ENCODE measurements at regions not wholly inside any gene's neighbourhood (a gene's known extent, or its start where the extent isn't known, plus 50 kb on each side); places are given as distances from the start of the nearest gene placed in this dataset.

DNA sequence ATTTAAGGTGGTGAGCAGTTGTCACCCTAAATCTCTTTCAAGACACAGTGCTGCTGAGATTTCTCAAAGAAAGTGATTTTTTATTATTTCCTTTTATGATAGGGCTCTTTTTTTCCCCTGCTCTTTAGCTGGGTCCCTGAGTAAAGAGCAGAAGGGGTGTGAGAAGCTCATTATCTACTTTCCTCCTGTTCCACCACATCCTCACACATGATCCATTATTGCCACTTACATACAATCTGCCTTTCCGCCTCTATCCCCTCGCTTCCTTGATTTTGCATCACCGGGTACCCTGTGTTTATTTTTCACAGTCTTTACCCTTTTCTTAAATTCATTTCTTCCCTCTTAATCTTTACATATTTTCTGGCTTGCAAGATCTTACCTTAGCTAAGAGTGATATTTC lies 93.9 kb upstream of the CCDC85A start:
- in situ Hi-C loops (cut with MboI; ENCODE audit: low sequenced_read_pairs) = no loop called here

DNA sequence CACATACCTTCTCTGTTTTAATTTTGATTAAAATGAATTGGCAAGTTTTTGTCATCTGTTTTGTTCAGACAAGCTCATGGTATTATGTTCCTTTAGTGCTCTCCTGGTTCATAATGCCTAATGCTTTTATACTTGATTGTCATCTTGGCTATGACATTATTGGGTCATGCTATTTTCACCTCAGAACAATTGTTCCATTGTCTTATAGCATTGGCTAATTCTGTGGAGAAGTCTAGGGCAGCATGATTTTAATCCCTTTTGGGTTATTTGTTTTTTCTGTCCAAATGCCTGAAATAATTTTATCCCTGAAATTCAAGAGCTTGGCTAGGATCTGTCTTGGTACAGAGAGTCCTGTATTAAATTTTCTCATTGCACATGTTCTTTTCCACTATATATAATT lies 83.8 kb upstream of the CCDC85A start:
- in situ Hi-C loops (cut with MboI; ENCODE audit: low sequenced_read_pairs) = no loop called here

DNA sequence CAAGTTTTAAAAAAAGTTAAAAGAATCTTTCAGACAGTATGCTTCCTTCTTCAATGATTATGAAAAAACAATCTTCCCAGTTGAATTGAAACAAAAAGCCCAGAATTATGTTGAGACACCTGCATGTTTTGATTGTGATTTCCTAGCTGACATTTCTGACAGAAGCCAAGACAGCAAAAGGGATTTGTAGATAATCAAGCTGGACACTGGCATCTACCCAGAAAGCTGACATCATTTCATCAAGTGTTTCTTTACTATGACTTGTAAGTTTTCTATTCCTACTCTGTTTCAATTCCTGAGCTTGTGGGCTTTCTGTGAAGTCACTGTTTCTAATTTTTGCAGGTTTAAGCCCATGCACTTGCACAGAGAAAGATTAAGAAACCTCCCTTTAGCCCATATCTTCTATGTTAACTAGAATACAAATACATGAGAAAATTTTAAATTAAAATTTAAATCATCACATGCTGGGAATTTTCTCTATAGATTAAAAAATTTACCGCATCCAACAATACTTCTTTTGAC lies 82.9 kb upstream of the CCDC85A start:
- in situ Hi-C loops (cut with MboI; ENCODE audit: low sequenced_read_pairs) = no loop called here

DNA sequence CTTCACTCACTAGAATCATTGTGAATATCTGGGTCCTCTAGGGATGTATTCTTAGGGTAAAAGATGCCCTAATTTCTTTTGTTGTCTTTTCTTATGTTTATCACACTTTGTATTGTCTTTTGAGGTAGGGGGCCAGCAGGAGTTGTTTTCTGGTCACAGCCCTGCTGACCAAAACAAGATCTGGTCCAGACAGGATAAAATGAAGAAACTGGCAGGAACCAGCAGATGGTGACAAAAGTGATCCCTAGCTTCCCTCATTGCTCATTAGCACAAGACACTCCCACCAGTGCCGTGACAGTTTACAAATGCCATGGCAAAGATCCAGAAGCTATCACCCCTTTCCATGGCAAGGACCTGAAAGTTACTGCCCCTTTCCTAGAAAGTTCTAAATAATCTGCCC lies 81.7 kb upstream of the CCDC85A start:
- in situ Hi-C loops (cut with MboI; ENCODE audit: low sequenced_read_pairs) = no loop called here

DNA sequence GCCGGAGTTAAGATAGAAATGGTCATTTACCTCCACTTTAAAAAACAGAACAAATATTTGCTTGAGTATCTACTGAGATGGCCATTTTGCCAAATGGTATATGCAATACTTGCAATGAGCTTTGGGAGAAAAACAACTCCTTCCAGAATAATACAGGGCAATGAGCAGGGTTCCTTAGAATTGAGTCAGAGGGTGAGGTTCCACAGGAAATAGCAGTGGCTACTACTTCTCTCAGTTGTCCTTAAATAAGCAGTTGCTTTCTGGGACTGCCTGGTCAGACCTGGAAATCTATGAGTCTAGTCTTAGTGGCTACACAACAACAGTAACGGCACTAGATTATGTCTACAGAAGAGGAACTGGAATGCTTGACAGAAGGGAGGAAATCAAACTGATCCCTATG lies 80.9 kb upstream of the CCDC85A start:
- in situ Hi-C loops (cut with MboI; ENCODE audit: low sequenced_read_pairs) = no loop called here

DNA sequence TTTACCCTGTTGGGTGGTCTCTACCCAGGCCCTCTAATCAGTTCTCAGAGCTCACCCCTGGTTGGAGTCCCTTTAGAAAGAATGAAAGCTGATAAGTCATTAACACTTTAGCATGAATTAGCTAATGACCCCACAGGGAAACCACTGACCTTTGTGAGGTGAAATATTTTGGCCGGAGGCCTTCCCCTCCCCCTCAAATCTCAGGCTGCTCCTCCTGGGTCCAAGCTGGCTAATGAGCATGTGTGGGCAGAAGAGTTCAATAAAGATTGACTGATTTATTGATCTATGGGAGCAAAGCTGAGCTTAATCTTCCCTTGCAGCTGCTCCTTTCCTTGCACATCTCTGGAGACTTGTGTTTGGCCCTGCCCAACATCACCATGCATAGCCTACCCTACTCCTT lies 78.8 kb upstream of the CCDC85A start:
- in situ Hi-C loops (cut with MboI; ENCODE audit: low sequenced_read_pairs) = no loop called here

DNA sequence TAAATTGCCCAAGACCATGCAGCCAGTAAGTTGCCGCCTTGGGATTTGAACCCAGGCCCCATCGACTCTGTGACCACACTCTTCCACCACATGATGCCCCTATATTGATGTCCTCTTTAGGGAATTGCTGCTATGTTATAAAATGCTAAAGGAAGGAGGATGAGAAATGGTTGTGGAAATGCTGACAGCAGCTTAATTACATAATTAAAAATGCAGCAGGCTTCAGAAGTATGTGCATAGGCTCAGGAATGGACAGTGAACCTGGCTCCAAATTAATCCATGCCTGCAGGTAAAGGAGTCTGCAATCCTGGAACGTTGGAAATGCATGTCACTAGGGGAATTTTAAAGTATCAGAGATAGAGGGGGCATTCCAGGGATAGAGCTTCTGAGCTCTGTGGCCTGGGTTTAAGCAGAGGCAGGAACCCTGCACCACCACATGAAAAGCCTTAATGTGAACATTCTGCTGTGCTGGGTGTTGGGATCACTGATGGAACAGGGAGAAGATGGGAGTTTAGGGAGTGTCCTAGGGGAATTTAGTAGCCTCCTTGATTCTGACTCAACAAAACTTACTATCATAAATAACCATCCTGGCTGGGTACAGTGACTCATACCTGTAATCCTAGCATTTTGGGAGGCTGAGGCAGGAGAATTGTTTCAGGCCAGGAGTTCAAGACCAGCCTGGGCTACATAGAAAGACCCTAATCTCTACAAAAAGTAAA lies 76.1 kb upstream of the CCDC85A start:
- in situ Hi-C loops (cut with MboI; ENCODE audit: low sequenced_read_pairs) = no loop called here

DNA sequence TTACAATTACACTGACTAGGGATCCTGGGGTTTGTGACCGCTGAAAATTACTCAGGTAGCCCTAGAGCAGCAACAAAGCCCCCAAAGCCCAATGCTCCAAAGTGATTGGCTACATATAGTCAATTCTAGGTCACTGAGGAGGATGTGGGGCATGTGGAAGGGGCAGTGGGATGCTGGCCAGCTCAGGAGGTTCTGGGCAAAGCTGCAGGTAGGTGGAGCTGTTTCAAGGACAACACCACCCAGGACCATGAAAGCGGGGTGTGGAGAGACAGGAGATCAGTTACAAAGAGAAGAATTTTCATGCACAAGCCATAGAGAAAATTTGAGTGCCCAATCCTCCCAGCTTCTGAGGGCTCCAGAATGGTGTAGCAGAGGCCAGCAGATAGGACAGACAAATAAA lies 75.0 kb upstream of the CCDC85A start:
- in situ Hi-C loops (cut with MboI; ENCODE audit: low sequenced_read_pairs) = no loop called here

DNA sequence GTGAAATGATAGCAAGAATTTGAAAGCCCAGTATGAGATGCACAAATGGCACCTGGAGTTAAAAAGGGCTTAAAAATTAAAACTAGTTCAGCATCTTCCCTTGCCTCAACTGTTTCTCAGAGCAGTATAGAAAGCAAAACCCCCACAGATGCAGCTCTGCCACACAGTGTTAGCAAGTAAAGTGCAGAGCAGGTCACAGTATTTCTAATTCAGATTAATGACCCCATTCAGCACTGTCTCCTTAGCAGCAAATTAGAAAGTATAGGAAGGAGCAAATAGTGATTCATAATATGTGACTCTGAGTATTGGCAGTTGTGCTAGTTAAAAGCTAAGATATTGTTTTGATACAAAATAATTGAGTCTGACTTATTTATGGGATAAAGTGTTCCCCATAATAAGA lies 73.8 kb upstream of the CCDC85A start:
- in situ Hi-C loops (cut with MboI; ENCODE audit: low sequenced_read_pairs) = no loop called here

DNA sequence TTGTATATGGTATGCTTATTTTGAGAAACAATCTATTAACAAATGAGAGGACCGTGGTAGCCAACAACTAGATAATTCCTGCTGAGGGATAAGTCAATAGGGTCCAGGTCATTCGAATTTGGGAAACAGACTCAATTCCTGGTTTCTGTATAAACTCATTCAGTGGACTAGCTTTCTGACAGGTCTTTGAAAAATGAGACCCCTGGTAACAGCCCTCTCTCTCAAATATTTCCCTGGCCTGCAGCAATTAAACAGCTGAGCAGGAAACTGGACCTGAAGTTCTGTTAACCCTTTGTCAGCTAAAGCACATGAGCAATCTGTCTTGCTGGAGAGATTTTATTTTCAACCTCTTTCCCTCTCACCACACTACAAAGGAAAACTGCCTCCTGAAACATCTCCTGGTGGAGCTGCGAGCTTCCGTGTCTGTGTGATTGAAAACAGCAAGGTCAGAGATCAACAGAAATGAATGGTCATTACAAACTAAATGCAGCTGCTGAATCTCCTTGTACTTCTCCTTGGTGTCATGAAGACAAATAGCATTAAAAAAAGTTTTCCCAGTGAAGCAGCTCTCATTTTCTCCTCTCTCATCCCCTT lies 70.3 kb upstream of the CCDC85A start:
- in situ Hi-C loops (cut with MboI; ENCODE audit: low sequenced_read_pairs) = no loop called here

DNA sequence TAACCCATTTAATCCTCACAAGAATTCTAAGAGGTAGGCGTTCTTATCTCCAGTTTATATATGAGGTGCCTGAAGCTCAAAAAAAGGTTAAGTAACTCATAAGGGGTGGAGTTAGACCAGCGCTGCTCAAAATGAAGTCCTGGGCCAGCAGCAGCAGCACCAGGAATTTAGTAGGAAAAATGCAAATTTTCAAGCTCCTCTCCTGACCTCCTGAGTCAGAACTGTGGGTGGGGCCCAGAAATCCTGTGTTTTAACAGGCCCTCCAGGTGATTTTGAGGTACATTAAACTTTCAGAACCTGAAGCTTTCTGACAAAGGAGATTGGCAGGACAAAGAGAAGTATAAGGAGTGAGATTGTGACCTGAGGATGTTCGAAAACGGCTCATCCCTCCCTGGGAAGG lies 66.0 kb upstream of the CCDC85A start:
- in situ Hi-C loops (cut with MboI; ENCODE audit: low sequenced_read_pairs) = no loop called here

DNA sequence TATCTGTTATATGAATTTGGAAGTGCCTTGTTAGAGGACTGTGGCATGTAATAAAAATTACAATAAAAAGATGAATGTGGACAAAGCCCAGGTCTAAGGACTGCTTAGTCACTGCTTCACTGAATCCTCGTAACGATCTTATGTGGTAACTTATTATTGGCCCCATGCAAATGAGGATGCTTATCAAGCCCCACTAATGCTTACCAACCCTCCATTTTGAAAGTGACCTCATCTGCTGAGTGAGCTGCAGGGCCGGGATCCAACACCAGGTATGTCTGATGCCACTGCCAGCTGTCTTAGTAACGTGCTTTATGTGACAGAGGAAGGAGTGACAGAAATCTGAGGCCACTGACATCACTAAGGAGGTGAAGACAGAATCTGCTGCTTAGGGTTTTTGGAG lies 65.3 kb upstream of the CCDC85A start:
- in situ Hi-C loops (cut with MboI; ENCODE audit: low sequenced_read_pairs) = no loop called here

DNA sequence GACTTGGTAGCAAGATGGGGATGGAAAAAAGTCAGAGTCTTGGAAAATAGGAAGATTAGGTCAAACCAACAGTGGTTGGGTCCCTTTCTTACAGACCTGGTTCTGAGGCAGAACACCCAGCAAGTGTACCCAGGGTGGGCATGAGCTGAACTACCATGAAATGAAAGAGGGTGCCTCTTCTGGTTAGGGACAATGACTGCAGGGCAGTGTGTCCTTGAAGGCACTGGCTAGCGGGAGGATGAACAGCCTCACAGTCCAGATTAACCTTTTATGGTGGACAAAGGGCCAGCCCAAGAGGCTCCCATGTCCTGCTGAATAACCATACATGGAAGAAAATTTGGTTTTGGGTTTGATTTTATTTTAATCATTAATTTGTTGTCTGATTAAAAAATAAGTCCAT lies 61.8 kb upstream of the CCDC85A start:
- in situ Hi-C loops (cut with MboI; ENCODE audit: low sequenced_read_pairs) = no loop called here

DNA sequence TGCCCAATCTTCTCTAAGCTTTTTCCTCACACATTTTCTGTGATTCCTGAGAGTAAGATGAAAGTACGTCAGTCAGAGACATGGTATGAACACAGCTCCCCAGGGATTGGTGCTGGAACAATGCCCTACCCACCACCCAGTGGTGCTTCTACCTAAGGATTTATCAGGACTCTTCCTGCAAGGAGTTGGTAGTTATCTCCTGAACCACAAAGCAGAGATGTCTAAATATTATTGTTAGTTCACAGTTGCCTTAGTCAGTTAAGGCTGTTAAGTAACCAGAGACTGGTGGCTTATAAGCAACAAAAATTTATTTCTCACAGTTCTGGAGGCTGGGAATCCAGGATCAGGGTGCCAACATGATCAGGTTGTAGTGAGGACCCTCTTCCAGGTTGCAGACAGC lies 60.3 kb upstream of the CCDC85A start:
- in situ Hi-C loops (cut with MboI; ENCODE audit: low sequenced_read_pairs) = no loop called here

DNA sequence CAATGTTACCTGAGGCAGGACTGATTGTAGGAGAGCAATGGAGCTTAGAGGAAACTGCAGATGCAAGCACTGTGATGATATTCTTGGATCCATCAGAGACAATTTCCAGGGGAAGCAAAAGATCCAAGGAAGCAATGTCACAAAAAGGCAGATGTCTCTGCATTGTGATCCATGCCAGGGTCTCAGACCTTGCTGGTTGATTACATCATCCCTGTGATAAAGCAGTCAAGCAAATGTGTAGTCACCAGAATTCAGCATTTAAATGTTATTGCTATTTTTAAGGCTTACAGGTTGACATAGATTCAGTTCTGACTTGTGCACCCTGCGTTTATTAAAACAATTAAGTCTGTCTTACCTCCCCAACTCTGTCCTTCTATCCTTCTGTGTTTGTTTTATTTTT lies 56.8 kb upstream of the CCDC85A start:
- in situ Hi-C loops (cut with MboI; ENCODE audit: low sequenced_read_pairs) = no loop called here

DNA sequence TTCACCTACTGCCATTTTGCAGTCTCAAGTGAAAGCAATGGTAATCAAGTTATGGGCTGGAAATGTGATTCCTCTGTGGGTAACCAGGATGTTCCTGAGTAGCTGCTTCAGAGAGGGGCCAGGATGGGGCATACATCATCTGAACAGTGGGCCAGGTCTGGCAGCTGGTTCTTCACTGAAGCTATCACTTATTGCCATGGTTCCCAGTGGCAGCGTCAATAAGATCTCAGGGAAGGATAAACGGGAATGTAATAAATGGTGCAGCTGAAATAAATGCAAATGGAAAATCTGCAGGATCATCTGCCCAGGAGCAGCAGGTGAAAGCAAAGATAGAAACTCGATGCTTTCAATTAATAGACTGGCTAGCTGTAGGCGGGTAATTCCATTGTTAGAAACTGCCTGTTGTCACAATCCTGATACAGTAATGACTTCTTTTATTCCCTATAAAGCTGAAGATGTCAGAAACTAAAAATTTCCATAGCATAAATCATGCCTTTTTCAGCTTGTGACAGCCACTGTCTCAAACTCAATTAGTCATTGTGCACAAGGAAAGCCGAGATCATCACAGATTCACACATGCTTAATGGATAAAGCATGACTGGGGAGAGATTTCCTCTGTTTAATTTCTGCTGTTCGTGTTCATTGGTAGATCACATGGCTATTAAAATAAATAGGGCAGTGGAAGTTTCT lies 56.2 kb upstream of the CCDC85A start:
- in situ Hi-C loops (cut with MboI; ENCODE audit: low sequenced_read_pairs) = no loop called here

DNA sequence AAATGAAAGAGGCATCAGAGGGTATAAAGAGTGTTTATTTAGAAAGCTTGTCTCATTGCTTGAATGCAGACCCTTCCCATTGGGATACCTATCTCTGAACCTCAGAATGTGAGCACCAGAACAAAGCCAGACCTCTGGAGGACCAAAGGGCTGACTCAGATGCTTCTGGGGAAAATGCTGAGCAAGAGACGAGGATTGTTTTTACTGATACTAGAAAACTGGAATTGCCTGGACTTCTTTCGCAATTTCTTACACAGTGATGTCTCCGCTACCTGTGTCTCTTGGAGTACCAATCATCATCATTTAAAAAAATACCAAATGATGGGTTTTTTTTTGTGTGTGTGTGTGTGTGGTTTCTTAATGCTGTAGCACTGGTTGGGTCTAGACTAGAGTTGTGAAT lies 55.6 kb upstream of the CCDC85A start:
- in situ Hi-C loops (cut with MboI; ENCODE audit: low sequenced_read_pairs) = no loop called here

DNA sequence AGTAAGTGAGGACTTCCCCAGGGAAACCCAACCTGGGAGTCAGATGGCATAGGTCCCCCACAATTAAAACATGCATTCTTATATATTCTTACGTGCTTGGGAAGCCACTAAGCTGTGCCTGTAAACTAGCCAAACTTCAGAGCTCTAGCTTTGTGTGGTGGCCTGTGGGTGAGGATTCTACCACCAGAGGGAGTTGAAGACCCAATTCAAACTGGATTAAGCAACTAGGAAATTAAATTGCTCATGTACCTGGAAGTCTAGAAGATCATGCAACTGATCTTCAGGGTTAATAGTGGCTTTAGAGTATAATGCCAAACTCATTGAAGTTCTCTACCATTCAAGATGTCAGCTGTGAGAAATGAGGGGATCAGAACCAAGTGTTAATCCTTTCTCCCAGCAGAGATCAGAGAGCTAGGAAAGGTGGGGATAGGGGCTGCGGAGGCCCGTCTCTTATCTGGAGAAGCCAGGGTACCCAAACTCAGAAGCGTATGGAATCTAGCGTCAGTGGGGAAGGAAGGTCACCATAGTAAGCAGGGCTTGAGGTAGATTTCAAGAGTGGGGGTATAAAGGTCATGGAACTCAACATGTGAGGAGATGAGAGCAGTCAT lies 53.2 kb upstream of the CCDC85A start:
- in situ Hi-C loops (cut with MboI; ENCODE audit: low sequenced_read_pairs) = no loop called here

DNA sequence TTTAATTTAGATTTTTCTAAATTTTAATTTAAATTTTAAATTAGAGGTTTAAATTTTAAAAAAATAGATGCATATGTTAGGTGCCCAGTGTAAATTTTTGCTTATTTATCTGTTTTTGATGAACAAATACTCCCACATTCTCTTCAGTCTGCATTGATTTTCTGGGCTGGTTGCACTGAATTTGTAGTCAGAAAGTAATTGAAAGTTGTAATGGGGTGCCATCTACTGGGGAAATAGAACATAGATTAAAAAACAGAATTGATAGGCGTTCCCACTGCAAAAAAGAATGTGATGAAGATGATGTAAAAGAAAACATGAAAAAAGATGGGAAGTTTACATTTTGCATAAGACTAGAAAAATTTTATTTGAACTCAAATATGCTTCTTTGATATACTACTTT lies 51.7 kb upstream of the CCDC85A start:
- in situ Hi-C loops (cut with MboI; ENCODE audit: low sequenced_read_pairs) = no loop called here

DNA sequence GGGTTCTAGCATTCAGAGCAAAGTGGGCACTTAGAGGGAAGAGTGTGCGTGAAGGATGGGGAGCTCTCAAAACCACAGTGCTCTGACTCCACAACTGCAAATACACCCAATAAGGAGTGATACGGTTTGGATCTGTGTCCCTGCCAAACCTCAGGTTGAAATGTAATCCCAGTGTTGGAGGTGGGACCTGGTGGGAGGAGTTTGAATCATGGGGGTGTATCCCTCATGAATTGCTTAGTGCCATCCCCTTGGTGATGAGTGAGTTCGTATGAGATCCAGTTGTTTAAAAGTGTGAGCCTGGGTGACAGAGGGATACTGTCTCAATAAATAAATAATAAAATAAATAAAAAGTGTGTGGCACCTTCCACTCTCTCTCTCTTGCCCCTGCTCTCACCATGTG lies 50.3 kb upstream of the CCDC85A start:
- in situ Hi-C loops (cut with MboI; ENCODE audit: low sequenced_read_pairs) = no loop called here

DNA sequence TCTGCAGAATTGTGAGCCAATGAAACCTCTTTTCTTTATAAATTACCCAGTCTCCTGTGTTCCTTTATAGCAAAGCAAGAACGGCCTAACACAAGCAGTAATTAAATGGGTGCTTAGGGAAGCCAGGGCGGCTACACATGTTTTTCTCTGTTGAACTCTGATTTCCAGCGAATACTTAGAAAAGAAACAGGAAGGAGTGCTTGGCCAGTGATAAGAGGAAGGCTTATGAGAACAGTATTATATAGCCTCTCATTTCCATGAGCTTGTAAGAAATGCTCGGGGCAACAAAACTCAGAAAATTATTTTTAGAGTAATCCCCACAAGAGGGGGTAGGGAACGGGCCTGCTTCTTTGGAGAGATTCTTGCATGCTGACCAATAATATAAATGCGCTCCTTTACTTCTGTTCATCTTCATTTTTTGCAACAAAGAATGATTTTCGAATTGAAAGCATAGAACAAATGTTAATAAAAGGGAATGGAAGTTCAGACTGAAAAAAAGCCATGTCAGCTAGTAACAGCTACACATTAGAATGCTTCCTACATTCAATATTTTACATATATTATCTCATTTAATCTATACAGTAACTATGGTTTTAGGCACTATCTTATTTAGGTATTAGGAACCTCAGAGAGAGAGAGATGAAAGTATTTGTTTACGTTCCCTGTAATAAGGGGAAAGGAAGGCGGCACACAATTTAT lies 49.7 kb upstream of the CCDC85A start:
- in situ Hi-C loops (cut with MboI; ENCODE audit: low sequenced_read_pairs) = no loop called here

Measured in HL-60/S4 (cell line).